ENCODE measurements at regions not wholly inside any gene's neighbourhood (a gene's known extent, or its start where the extent isn't known, plus 50 kb on each side); places are given as distances from the start of the nearest gene placed in this dataset.

GRCh38 chr13:82751206-82751605, 1131.1 kb downstream of the SLITRK1 start:
- TF ChIP-seq CTCF (conservative IDR thresholded peaks at IDR 0.05; ENCODE audit: low read depth, low read length) = no peak
- H3K27me3 ChIP-seq (ENCODE audit: insufficient read depth, low read depth) = no peaks in the 10 kb centered on the region
- no peaks in the 10 kb centered on the region for H4K20me1 ChIP-seq (ENCODE audit: insufficient read depth)
- no peaks in the 10 kb centered on the region for H3K36me3 ChIP-seq (ENCODE audit: insufficient read depth)
- H3K9ac ChIP-seq = no peak overlapping the region
- no peak overlapping the region for H3K4me3 ChIP-seq (IDR thresholded peaks at IDR 0.05; ENCODE audit: insufficient read depth, low read depth, low read length)
- no peak overlapping the region for H2AFZ ChIP-seq (ENCODE audit: low read depth)
- no peak overlapping the region for H3K27ac ChIP-seq
- no peaks in the 10 kb centered on the region for H3K79me2 ChIP-seq (ENCODE audit: insufficient read depth, low read depth)
- H3K4me1 ChIP-seq (ENCODE audit: low read depth, poor library complexity, severe bottlenecking) = no peaks in the 10 kb centered on the region
- no peak overlapping the region for H3K4me2 ChIP-seq

- no peak overlapping the region for H3K4me3 ChIP-seq (IDR thresholded peaks at IDR 0.05; ENCODE audit: insufficient read depth, low read depth, low read length)
- H3K4me2 ChIP-seq = no peak overlapping the region
- H2AFZ ChIP-seq (ENCODE audit: low read depth) = no peak overlapping the region
Observed at GRCh38 chr13:82749551-82749950, 1132.7 kb downstream of the SLITRK1 start.

GRCh38 chr13:82747958-82748357, 1134.3 kb downstream of the SLITRK1 start:
- Histone ChIP-seq H3K4me3 (IDR thresholded peaks at IDR 0.05; ENCODE audit: insufficient read depth, low read depth, low read length) (no peak overlapping the region), H3K4me1 (ENCODE audit: low read depth, poor library complexity, severe bottlenecking) (no peaks in the 10 kb centered on the region), H3K79me2 (ENCODE audit: insufficient read depth, low read depth) (no peaks in the 10 kb centered on the region), H3K27ac (no peak overlapping the region), H2AFZ (ENCODE audit: low read depth) (no peak overlapping the region), H3K9ac (no peak overlapping the region), H3K27me3 (ENCODE audit: insufficient read depth, low read depth) (no peaks in the 10 kb centered on the region), H3K36me3 (ENCODE audit: insufficient read depth) (no peaks in the 10 kb centered on the region), H4K20me1 (ENCODE audit: insufficient read depth) (no peaks in the 10 kb centered on the region), H3K4me2 (no peak overlapping the region)
- no peak for TF ChIP-seq CTCF (conservative IDR thresholded peaks at IDR 0.05; ENCODE audit: low read depth, low read length)

More at GRCh38 chr13:82749551-82749950, 1132.7 kb downstream of the SLITRK1 start:
- no peak for TF ChIP-seq CTCF (conservative IDR thresholded peaks at IDR 0.05; ENCODE audit: low read depth, low read length)
- Histone ChIP-seq H3K36me3 (ENCODE audit: insufficient read depth) (no peaks in the 10 kb centered on the region), H3K79me2 (ENCODE audit: insufficient read depth, low read depth) (no peaks in the 10 kb centered on the region), H3K9ac (no peak overlapping the region), H4K20me1 (ENCODE audit: insufficient read depth) (no peaks in the 10 kb centered on the region), H3K4me1 (ENCODE audit: low read depth, poor library complexity, severe bottlenecking) (no peaks in the 10 kb centered on the region), H3K27me3 (ENCODE audit: insufficient read depth, low read depth) (no peaks in the 10 kb centered on the region), H3K27ac (no peak overlapping the region)

GRCh38 chr13:82747291-82747690, 1135.0 kb downstream of the SLITRK1 start:
- Histone ChIP-seq H3K27me3 (ENCODE audit: insufficient read depth, low read depth) (no peaks in the 10 kb centered on the region), H3K4me1 (ENCODE audit: low read depth, poor library complexity, severe bottlenecking) (no peaks in the 10 kb centered on the region), H3K36me3 (ENCODE audit: insufficient read depth) (no peaks in the 10 kb centered on the region), H3K79me2 (ENCODE audit: insufficient read depth, low read depth) (no peaks in the 10 kb centered on the region), H3K9ac (no peak overlapping the region), H3K4me3 (IDR thresholded peaks at IDR 0.05; ENCODE audit: insufficient read depth, low read depth, low read length) (no peak overlapping the region), H4K20me1 (ENCODE audit: insufficient read depth) (no peaks in the 10 kb centered on the region), H3K4me2 (no peak overlapping the region), H3K27ac (no peak overlapping the region), H2AFZ (ENCODE audit: low read depth) (no peak overlapping the region)
- TF ChIP-seq CTCF (conservative IDR thresholded peaks at IDR 0.05; ENCODE audit: low read depth, low read length) = no peak

All from KMS-11 (cell line).